ENCODE measurements at regions not wholly inside any gene's neighbourhood (a gene's known extent, or its start where the extent isn't known, plus 50 kb on each side); places are given as distances from the start of the nearest gene placed in this dataset.

DNA sequence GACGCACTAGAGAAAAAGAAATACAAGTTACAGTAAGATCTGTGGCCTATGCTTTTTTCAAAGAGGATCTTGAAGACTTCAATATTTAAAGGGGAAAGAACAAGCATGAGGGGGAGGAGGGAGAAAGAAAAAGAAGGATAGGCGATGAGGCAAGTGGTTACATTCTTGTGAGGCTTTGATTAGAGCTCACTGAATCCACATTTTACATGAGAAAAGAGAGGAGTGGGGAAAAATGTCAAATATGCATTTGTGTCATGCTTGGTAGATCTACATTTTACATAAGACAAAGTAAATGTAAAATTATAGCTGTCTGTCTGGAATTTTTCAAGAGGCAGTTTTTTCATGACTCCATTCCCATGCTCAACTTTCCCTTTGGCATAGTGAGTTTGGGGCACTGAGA is 965.9 kb downstream of the FSTL5 start:
- H3K4me3 ChIP-seq (ENCODE audit: low read length), result no peak overlapping the region
- TF ChIP-seq, protein P1, sequence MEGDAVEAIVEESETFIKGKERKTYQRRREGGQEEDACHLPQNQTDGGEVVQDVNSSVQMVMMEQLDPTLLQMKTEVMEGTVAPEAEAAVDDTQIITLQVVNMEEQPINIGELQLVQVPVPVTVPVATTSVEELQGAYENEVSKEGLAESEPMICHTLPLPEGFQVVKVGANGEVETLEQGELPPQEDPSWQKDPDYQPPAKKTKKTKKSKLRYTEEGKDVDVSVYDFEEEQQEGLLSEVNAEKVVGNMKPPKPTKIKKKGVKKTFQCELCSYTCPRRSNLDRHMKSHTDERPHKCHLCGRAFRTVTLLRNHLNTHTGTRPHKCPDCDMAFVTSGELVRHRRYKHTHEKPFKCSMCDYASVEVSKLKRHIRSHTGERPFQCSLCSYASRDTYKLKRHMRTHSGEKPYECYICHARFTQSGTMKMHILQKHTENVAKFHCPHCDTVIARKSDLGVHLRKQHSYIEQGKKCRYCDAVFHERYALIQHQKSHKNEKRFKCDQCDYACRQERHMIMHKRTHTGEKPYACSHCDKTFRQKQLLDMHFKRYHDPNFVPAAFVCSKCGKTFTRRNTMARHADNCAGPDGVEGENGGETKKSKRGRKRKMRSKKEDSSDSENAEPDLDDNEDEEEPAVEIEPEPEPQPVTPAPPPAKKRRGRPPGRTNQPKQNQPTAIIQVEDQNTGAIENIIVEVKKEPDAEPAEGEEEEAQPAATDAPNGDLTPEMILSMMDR (conservative IDR thresholded peaks at IDR 0.05; ENCODE audit: low read depth, low read length), result no peak
- no peak for DNase-seq (ENCODE audit: low read depth)

DNA sequence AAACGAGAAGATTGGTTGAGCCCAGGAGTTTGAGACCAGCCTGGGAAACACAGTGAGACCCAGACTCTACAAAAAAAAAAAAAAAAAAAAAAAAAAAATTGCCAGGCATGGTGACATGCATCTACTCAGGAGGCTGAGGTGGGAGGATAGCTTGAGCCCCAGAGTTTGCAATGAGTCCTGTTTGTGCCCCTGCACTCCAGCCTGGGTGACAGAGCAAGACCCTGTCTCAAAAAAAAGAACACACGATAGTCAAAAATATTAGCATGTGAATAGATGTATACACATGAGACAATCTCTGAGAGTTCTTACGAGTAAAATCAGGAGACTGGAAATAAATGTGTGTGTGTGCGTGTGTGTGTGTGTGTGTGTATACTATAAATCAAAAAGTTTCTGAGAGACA is 966.3 kb downstream of the FSTL5 start:
- TF ChIP-seq, protein P1 (conservative IDR thresholded peaks at IDR 0.05; ENCODE audit: low read depth, low read length), result no peak
- H3K4me3 ChIP-seq (ENCODE audit: low read length), result no peak overlapping the region
- no peak for DNase-seq (ENCODE audit: low read depth)

DNA sequence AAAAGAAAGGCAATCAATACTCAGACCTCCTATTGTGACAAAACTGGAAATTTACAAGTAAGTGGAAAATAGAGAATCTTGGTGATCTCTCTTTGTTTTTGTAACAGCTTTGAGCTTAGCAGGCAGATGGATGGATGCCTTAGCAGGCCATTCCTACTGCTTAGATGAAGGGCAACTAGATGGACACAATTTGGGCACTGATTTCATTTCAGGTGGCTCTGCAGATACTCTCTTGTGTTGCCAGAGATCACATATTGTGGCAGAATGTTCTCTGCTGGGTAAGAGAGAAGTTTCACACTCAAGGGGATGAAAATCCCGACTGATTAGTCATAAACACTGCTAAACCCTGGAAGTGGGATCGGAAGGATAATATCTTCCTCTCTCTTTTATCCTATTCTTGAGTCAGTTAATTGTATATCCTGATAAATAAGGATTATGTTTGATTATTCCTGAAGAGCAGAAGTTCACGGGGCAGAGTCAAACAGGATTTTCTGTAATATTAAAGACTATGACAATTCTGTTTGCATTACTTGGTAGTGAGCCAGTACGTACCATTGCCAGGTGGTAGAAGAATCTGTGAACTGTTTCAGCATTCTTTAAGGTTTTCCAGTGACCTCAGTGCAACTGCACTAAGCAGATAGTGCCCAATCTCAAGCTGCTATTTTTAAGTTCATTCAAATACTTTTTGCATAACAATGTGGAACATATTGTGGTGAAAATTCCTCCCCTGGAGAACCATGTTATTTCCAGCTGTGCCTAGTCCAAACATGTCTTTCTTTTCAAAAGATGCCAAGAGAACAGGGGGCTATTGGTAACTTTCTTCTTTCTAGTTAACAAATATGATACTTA is 974.3 kb downstream of the FSTL5 start:
- peak; percentile 37 for DNase-seq (ENCODE audit: low read depth)

DNA sequence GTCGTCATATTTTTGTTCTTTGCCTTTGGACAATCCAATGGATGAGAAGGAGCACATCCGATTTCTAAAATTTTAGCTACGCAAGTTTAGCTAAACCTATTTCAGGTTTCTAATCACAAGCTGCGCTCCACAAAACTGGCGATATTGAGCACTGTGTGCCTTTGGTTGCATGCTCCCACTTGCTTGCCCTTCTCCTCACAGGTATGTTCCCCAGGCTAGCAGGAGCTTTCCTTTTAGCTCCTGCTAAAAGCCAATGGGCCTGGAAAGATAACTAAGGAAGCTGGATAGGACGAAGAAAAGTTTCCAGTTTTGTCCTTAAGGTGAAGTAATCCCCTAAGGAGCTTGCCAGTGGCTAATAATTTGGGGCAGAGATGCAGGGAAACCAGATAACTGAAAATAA is 975.2 kb downstream of the FSTL5 start:
- TF ChIP-seq, protein P1 (conservative IDR thresholded peaks at IDR 0.05; ENCODE audit: low read depth, low read length), result no peak
- no peak overlapping the region for H3K4me3 ChIP-seq (ENCODE audit: low read length)
- DNase-seq (ENCODE audit: low read depth), result no peak

More for the DNA sequence above, 974.3 kb downstream of the FSTL5 start:
- no peak overlapping the region for H3K4me3 ChIP-seq (ENCODE audit: low read length)
- TF ChIP-seq, protein P1 (conservative IDR thresholded peaks at IDR 0.05; ENCODE audit: low read depth, low read length), result no peak

DNA sequence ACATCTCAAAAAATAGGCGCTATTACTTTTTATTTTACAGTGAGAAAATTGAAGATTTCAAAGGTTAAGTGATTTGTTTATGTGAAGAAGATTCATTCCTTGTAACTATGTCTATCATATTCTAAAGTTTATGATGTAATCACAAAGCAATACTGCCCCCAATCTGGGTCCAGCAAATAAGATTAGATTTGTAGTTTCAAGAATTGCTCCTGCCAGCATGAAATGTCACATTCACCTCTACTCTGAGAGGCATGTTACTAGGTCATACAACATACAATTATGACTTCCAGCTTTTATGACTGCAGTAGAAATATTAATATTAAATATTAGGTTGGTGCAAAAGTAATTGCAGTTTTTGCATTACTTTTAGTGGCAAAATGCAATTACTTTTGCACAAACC is 976.2 kb downstream of the FSTL5 start:
- TF ChIP-seq, protein P1 (conservative IDR thresholded peaks at IDR 0.05; ENCODE audit: low read depth, low read length), result no peak
- no peak for DNase-seq (ENCODE audit: low read depth)
- no peak overlapping the region for H3K4me3 ChIP-seq (ENCODE audit: low read length)

DNA sequence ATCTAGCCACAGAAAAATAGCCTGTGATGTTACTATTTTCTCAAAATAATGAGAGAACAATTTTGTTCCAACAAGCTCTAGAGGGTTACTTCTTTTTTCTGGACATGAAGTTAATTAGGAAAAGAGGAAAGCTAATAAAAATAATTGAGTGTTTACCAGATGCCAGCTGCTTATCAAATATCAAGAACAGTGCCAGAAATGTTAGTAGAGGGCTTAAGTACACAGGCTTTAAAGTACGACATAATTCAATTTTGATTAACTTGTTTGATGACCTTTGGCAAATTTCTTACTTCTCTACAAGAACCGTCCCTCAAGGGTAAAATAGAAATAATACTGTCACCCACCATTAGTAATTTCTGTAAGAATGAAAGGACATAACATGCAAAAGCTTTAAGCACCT is 977.0 kb downstream of the FSTL5 start:
- no peak for DNase-seq (ENCODE audit: low read depth)
- TF ChIP-seq, protein P1 (conservative IDR thresholded peaks at IDR 0.05; ENCODE audit: low read depth, low read length), result no peak
- H3K4me3 ChIP-seq (ENCODE audit: low read length), result no peak overlapping the region

DNA sequence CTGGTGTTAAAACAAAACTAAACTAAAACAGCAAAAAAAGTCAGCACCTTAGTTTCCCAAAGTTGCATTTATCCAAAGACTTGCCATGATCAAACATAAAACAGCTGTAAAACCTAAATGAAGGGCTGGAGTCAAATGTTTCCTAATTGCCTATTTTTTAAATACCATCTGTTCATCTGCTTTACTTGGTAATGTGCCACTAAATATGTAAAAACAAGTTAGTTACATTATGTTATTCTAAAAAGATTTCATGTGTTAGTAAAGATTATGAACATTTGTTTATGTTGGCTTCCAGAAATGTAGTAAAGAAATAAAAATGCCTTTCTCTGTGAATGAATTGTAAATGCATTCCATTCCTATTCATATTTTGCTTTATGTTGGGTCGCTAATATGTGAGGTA is 977.8 kb downstream of the FSTL5 start:
- H3K4me3 ChIP-seq (ENCODE audit: low read length), result no peak overlapping the region
- TF ChIP-seq, protein P1 (conservative IDR thresholded peaks at IDR 0.05; ENCODE audit: low read depth, low read length), result no peak
- DNase-seq (ENCODE audit: low read depth), result no peak
